ENCODE measurements at regions not wholly inside any gene's neighbourhood (a gene's known extent, or its start where the extent isn't known, plus 50 kb on each side); places are given as distances from the start of the nearest gene placed in this dataset.

DNA sequence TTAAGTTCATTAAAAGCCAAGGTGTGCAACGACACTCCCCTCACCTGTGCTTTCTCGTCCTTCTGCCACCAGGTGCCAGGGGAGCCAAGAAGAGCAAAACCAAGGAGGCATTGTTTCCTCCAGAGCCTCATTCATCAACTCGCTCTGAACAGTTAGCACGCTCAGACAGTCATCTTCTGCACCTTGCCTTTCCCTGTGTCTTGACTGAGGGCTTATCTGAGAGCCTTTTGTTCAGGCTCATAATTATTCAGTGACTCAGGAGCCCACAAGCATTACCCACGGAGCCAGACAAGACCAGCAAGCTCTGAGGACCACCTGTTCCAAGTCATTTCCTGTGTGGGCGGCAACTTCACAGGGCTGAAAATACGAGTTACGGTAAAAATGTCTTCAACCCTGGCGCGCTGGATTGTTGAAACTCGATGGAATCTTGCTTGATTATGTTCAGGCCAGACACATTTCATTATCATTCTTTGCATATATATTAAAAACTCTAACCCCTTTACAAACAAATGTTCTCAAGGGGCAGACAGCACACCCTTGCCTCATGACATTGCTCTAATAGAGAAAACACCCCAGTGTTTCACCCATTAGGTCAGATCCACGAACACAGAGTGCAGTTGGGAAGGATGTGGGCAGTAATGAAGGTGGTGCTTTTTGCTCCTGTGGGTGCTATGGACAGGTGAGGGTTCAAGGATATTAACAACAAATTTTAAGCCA lies 89.7 kb upstream of the RUNX1 start:
- DNase-seq, result peak; percentile 33

DNA sequence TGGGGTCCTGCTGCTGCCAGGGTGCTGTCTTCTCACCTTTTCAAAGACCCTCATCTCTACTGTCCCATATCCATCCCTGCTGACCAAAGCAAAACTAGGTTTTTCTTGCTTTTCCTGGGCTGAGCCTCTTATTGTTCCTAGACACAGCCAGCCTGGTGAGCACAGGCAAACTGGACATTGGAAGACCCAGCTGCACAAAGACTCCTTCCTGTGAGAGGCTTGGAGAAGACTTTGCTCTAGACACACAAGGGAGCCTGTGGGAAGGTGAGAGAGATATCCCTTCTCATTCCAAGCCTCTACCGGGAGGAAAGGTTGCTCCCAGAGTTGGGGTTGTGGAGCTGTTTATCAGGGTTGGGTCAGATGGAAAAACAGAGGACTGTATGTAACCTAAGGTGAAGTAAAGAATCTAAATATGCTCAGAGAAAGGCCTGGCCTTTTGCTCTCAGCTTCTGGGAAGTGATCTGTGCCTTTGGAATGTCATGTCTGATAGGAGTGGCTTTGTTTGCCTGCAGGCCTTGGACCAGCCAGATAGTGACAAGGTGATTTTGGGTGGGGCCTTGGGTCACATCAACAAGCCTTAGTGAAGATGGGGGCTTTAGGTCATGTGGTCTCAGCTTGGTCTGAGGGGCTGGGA lies 87.6 kb upstream of the RUNX1 start:
- DNase-seq, result no peak

DNA sequence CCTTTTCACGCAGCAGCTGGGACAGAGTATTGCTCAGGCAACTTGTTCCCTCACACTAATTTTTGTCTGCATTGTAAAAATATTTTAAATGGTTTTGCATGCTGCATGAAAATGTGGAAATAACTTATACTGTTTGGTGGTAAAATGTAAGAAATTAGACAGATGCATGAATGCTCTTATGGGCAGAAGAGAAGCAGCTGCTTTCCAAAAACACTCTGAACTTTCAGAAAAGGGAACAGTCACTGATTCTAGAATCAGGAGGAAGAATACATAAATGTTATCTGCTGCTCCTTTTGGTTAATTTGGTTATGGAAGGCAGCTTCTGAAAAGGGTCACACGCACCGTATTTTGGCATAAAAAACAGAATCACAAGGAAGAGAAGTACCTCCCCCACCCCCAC lies 87.0 kb upstream of the RUNX1 start:
- no peak for DNase-seq

DNA sequence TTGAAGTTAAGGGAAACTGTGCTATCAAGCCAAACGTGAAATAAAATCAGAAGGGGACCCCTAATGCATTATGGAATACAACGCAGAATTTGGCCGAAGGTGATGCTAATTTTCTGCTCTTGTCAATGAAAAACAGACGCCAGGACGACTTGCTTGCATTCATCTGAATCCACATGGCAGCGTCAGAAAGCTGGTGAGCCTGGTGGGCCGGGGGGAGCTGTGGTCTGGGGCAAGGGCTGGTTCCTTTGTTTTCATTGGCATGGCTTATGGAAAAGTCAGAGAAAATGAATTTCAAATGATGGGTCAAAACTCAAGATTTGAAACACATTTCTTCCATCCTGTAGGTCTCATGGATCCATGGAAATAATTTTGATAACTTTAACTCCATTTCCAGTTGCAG lies 86.4 kb upstream of the RUNX1 start:
- DNase-seq, result no peak

DNA sequence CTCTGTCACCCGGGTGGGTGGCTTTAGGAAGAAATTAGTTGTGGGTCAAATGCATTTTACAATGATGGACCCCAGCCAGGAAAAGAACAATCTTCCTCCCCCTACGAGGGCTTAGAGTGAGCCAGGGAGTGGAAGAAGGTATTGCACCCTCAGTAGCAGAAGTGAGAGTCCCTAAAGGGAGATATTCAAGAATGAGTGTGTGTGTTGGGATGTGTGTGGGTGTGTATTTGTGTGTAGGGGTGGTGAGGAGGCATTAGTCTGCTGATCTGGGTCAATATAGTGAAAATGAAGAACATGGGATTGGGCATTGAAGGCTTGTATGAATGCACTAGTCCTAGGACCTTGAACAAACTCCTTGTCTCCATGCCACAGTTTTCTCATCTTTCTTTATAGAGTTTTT lies 85.2 kb upstream of the RUNX1 start:
- no peak for DNase-seq

DNA sequence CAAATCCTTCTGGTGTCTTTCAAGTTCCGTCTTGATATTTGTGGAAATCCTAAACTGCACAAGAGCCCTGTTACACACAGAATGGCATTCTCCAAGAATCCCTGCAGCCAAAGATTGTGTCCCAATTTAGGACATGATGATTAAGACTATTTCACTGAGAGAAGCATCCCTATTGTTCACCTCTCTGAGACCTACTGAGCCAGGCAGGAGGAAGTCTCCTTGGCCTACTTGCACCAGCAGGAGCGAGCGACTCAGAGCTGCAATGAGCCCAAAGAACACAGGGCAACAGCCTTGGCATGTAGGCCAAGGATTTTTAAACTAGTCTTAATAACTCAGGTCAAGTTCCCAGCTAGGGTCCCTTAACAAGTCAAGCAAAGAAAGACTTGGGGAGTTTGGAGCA lies 79.4 kb upstream of the RUNX1 start:
- no peak for DNase-seq

DNA sequence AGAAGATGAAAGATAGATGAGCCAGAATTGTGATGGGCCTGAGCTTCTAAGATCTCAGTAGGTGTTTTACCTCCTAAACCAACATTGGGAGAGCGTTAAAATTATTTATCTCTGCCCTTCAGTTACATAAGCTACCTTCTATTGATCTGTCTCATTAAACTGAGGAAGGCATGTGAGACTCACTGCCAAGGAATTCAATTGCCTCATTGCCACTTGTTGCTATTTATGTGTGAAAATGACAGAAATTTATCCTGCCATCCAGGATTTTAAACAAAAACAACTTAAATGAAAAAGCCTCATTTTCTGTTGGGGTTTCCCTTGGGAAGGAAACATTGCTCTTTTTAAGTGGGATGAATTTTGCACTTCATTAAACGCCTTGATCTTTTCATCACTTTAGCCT lies 78.7 kb upstream of the RUNX1 start:
- no peak for DNase-seq

DNA sequence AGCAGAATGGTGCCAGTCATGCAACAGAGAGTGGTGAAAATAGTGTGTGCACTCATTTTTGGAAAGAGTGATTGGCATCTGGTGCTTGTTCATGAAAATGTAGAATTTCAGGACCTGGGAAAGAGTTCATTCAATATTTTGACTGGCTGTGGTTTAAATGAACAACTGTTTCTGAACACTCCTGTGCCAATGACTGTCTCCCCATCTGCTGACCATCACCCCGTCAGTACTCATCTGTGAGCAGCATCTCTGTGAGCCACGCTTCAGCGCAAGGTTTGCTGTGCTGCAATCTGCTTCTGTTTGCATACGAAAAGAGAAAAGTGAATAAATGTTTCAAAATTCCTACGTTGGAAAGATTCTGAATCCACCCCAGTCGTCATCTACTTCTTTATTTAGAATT lies 77.9 kb upstream of the RUNX1 start:
- no peak for DNase-seq

DNA sequence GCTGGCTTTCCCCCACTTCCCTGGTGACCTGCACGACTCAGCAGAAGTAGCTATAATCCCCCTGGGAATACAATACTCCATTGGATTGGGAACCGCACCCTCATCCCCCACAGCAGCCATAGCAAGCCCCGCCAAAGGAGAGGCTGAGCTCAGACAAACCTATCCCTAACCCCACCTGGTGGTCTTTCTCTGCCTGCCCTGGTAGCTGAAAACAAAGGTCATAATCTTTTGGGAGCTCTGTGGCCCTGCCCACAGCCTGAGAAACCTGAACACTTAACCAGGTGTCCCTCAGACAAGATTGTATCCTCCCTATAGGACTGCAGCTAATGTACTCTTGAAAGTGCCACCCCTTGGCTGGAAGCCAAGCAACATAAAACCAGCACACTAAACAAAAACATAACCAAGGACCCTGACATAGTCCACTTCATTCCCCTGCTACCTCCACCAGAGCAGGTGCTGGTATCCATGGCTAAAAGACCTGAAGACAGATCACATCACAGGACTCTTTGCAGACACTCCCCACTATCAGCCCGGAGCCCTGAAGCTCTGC lies 71.6 kb upstream of the RUNX1 start:
- DNase-seq, result peak; percentile 14

DNA sequence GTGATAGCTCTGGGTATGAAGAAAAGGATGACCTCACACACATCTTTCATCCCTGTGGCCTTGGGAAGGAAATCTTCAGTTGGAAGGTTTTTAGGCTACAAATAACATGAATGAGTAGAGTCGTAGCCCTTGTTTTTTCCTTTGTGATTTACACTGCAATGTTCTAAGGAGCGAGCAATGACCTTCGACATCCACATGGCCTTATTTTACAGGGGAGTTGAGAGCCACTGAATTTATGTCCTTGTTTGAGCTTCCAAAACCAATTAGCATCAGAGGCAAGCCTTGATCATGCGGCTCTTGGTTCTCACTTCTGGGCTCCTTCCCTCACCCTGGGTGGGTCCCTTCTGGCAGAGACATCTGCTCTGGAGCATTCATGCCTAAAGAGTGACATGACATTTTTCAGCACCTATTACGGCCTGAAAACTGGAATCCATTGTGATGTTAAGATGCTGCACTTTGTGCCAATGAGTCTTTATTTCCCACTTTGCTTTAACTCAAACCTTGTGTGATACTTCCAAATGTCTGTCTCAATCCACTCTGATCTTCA lies 70.5 kb upstream of the RUNX1 start:
- DNase-seq, result no peak

DNA sequence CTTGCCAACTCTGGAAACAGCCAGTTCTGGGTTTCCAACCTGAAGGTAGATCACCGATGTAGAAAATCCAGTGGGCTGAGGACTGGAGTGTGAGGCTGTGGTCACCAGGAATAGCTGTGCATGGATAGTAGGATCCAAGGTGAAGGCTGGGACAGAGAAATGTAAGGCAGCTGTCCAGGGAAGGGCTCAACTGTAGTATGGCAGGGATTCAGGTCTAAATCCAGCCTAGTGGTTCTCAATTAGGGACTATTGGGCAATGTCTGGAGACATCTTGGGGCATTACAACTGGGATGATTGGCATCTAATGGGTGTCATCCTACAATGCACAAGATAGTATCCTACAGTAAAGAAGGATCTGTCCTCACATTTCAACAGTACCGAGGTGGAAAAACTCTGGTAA lies 67.7 kb upstream of the RUNX1 start:
- no peak for DNase-seq

DNA sequence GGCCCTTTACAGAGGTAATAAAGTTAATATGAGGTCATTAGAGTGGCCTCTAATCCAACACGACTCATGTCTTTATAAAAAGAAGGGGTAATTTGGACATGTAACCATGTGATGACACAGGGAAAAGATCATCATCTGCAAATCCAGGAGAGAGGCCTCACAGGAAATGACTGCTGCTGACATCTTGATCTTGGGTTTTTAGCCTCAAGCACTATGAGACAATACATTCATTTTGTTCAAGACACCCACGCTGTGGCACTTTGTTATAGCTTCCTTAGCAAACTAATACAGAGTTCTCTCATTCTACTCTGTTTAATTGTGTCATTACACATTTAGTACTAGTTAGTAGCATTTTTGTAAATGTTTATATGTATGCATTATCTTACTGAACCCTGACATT lies 64.0 kb upstream of the RUNX1 start:
- DNase-seq, result no peak

DNA sequence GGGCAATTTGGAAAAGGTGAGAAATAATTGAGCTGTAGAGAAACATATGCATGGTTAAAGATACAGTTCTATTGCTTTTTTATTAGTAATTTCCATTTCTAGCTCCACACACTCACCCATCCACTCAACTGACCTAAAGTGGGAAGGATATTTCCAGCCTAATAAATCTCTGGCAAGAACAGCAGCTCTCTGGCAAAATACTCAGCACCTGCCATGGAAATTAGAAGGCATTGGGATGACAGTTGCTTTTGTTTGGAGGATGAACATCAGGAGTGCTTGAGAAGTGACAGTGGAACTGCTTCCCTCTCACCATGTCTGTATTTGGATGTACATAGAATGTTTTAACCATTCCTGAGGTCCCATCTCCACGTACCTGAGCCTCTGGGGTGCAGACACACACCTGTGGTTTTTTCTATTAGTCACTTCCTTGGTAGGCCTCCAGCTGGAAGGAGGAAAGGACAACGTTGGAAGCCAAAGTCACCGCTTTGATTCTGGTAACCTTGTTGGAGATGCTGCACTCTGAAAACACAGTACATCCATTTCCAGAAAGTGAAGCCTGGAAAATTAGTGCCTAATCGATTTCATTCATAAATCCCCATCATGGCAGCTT lies 62.3 kb upstream of the RUNX1 start:
- no peak for DNase-seq

DNA sequence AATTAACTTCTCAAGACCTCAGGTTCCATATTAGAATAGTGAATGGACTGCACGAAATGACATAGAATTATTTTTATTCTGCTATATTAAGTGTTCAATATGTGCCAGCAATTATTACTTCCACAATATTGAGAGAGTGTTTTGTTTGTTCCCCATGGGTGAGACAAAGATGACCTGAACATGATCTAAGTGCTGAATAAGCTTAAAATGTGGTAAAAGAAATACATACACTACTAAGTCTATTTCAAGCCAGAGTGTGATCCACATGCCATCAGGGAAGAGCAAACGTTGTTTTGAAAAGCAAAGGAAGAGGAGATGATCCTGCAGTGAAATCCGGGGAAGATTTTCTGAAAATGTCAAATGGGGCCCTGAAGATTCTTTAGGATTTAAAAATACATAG lies 59.8 kb upstream of the RUNX1 start:
- no peak for DNase-seq

DNA sequence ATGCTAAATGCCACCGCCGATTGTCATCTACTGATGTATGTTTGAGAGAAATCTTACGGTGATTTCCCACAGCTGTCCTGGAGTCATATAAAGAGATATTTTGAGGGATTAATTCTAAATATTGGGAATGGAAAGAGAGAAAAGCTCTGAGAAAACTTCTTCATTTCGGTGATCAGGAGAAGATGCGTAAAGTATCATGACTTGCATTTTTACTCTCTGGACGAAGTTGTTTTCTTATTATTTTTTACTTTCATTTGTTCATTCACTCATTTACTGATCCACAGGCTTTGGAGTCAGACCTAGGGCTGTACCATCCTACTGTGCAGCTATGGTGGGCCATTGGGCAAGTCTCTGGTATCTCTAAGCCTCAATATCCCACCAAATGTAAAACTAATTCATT lies 58.4 kb upstream of the RUNX1 start:
- DNase-seq, result no peak

DNA sequence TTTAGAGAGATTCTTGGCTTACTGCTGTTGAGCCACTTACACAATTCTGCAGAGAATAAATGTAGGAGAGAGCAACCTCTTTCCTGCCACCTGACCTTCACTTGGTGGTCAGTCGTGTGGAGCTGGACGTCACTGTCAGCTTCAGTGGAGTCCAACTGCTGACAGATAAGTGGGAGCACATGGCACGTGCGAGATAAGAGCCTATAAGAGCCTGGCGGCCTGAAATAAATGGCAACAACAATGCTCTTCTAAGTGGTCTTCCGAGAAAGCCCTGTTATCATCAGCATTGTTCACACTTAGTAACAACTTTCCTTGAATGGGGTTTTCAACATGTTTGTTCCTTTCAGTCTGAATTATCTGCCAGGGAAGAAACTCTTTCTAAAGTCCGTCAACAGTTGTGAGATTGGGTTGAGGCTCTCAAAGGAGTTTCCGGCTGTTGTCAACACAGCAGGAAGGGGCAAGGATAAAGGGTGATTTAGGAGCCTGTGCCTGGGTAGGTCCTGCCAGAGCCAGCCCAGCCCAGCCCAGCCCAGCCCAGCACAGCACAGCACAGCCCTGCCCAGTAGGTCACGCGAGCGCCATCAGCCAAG lies 57.2 kb upstream of the RUNX1 start:
- no peak for DNase-seq

DNA sequence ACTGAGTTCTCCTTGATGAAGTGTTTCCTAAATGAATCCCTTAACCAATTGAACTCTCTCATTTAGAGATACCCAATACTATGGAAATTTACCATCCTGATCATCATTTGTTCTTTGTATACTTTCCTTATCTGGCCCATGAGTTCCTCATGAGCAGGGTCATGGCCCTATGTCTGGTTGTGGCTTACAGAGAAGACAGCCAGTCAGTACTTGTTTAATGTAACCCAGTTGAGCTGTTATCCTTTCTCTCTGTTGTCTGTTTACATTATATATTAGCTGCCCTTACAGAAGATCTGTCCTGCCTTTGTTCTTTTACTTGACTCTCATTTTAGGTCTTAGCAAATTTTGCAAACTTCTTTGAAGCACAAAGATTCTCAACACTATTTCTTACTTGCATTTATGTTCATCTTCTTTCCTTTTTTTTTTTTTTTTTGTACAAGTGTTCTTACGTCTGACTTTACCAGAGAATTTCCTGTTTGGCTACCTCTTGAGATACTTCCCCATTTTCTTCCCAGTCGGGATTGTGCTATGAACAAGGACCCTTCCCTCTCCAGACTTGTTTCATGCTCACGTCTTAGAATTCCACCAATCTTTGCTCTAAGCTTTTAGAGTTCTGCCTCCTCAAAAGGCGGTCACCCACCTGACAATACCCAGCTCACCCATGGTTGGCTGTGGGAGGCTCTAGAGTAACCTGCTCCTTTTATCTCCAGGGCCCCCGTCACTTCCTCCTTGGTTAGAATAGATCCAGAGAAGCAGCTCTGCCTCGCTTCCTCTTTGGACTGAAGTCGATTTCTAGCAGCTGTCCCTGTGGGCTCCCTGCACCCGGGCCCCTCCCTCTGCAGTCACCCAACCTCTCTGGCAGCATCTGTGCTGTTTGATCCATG lies 53.6 kb upstream of the RUNX1 start:
- peak; percentile 7 for DNase-seq

DNA sequence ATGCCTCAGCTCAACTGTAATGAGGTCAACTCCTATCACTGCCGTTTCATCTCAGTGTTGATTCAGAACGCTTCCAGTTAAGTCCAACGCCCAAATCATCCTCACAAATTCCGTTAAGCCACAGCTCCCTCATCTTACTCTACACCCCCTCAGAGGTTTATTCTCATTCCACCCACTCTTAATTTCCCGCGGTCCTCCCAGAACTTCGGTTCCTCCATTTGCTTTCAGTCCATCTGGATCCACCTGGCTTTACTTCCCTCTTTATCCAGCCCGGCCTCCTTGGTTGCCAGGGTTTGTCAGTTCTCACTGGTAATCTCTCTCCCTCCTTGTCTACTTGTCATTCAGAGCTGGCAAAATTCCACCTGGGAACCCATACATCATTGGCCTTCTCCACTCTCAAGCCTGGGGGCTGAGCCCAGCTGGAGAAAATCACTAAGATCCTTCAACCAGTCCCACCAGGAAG lies 51.3 kb upstream of the RUNX1 start:
- no peak for DNase-seq

DNA sequence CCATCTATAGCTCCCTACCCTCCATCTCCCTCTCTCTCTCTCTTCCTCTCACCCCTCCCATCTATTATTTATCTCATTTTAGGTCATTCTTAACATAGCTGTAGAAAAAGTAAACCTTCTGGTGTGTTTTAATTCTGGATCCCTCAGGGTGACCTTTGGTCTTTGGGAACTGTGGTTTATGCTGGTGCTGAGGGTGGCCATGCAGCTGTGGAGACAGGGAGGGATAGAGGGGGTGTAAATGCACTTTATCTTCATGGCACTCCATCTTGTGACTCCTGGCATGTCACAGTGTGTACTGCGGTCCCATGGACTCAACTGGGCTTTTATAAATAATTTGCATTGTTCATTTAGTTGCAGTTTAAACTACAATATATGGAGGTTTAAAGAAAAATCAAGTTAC lies 50.2 kb upstream of the RUNX1 start:
- DNase-seq, result no peak
